BLaER1 (cell line): ENCODE measurements at regions not wholly inside any gene's neighbourhood (a gene's known extent, or its start where the extent isn't known, plus 50 kb on each side); places are given as distances from the start of the nearest gene placed in this dataset.

Source experiments
- H3K27ac ChIP-seq: shearing (Covaris generic); formaldehyde crosslinking; 2 replicates; pipeline ENCODE4 v1.8.1; 2022
- H3K27me3 ChIP-seq: shearing (Covaris generic); formaldehyde crosslinking; 2 replicates; pipeline ENCODE4 v1.8.1; 2022
- H3K36me3 ChIP-seq: shearing (Covaris generic); formaldehyde crosslinking; 2 replicates; pipeline ENCODE4 v1.8.1; 2022
- H3K4me1 ChIP-seq: shearing (Covaris generic); formaldehyde crosslinking; 2 replicates; pipeline ENCODE4 v1.8.1; 2022
- H3K4me2 ChIP-seq: shearing (Covaris generic); formaldehyde crosslinking; 2 replicates; pipeline ENCODE4 v1.8.1; 2022
- H3K4me3 ChIP-seq: shearing (Covaris generic); formaldehyde crosslinking; 2 replicates; pipeline ENCODE4 v1.8.1; 2022
- H3K9ac ChIP-seq: shearing (Covaris generic); formaldehyde crosslinking; 2 replicates; pipeline ENCODE4 v1.8.1; 2022
- H3K9me3 ChIP-seq: shearing (Covaris generic); formaldehyde crosslinking; 2 replicates; pipeline ENCODE4 v1.8.1; 2022
- H4K20me1 ChIP-seq: shearing (Covaris generic); formaldehyde crosslinking; 2 replicates; pipeline ENCODE4 v1.8.1; 2022
- Cebpa-rat ChIP-seq: shearing (Covaris generic); IDR thresholded peaks from 2 replicates; pipeline ENCODE4 v1.8.1; 2022

DNA sequence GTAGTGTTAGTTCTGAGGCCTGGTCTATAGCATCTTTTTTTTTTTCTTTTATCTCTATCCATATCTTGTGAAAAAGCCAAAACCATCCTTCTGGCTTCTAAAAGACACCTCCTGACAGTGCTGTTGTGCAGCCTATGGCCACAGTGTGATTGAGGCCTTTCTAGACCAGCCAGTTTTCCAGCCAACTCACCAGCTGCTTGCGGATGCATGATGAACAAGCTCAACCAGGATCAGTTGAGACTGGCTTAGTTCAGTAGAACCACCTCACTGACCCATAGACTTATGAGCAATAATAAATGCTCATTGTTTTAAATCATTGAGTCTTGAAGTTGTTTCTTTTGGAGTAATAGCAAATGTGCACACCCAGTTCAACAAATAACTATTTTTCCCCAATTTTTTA lies 296.9 kb downstream of the FAM170A start:
- Histone ChIP-seq H3K4me3 (no peak overlapping the region), H3K4me2 (no peak overlapping the region), H3K27ac (no peak overlapping the region), H3K4me1 (no peaks in the 10 kb centered on the region), H3K36me3 (no peaks in the 10 kb centered on the region), H3K27me3 (no peaks in the 10 kb centered on the region), H3K9me3 (no peaks in the 10 kb centered on the region), H3K9ac (no peak overlapping the region), H4K20me1 (no peaks in the 10 kb centered on the region)
- no peak for TF ChIP-seq Cebpa-rat

DNA sequence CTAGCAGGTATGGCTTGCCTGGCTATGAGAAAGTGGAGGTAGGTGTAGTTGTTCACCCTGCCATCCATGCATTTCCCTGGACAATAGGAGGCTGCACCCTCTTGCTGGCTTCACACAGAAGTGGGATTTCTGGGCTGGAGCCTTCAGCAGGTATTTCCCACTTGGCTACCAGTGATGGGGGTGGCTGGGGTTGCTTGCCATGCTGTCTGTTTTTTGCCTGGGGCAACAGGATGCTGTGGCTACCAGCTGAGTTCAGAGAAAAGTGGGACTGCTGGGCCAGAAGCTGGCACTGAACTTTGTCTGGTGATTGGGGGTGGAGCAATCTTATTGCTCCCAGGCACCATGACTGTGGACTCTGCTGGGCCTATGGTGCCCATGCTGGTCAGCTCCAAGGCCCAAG lies 299.6 kb downstream of the FAM170A start:
- H3K4me2 ChIP-seq = no peak overlapping the region
- no peaks in the 10 kb centered on the region for H4K20me1 ChIP-seq
- no peak for TF ChIP-seq Cebpa-rat
- no peak overlapping the region for H3K4me3 ChIP-seq
- no peak overlapping the region for H3K27ac ChIP-seq
- no peaks in the 10 kb centered on the region for H3K9me3 ChIP-seq
- no peaks in the 10 kb centered on the region for H3K27me3 ChIP-seq
- no peaks in the 10 kb centered on the region for H3K4me1 ChIP-seq
- H3K9ac ChIP-seq = no peak overlapping the region
- H3K36me3 ChIP-seq = no peaks in the 10 kb centered on the region

DNA sequence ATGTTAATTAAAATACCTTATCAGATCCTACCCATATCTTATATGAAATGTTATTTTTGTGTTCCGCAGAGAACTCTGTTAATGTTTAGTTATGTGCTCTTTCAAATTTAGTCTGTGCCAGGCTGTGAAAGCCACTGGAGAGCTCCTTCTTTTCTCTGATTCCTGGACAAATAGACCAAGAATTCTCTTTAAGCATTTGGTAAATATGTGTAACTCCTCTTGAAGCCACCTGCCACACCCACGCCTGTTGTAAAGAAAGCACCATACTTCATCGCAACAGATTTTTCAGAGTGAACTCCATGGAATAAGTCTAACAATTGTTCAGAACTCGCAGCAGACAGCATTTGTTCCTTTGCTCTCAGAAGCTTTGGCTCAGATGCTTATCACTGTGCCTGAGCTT lies 301.1 kb downstream of the FAM170A start:
- H3K4me1 ChIP-seq = no peaks in the 10 kb centered on the region
- H3K27ac ChIP-seq = no peak overlapping the region
- H3K36me3 ChIP-seq = no peaks in the 10 kb centered on the region
- H4K20me1 ChIP-seq = no peaks in the 10 kb centered on the region
- TF ChIP-seq Cebpa-rat = no peak
- no peak overlapping the region for H3K9ac ChIP-seq
- H3K4me3 ChIP-seq = no peak overlapping the region
- no peaks in the 10 kb centered on the region for H3K9me3 ChIP-seq
- no peak overlapping the region for H3K4me2 ChIP-seq
- no peaks in the 10 kb centered on the region for H3K27me3 ChIP-seq

DNA sequence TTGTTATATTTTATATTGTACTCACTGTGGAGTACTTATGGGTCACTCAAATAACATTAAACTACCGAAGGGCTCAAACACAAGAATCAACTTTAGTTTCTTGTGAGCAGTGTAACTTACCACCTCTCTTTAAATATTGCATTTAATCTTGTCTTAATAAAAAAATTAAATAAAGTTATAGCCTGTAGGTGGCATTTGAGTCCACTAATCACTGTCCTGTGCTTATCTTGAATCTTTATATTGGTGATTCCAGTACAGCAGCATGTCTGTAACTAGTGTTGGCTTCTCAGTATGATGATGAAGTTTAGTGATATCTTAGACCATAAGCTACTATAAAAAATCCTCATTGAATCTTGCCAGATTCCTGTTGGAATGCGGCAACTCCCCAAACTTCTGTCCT lies 313.8 kb downstream of the FAM170A start:
- Histone ChIP-seq H3K4me1 (no peaks in the 10 kb centered on the region), H3K36me3 (no peaks in the 10 kb centered on the region), H3K27me3 (no peaks in the 10 kb centered on the region), H3K9me3 (peaks cover 3% of the 10 kb centered on the region; the same call in 1 of the 2 replicates), H3K4me3 (no peak overlapping the region), H4K20me1 (no peaks in the 10 kb centered on the region), H3K4me2 (no peak overlapping the region), H3K27ac (no peak overlapping the region), H3K9ac (no peak overlapping the region)
- no peak for TF ChIP-seq Cebpa-rat

DNA sequence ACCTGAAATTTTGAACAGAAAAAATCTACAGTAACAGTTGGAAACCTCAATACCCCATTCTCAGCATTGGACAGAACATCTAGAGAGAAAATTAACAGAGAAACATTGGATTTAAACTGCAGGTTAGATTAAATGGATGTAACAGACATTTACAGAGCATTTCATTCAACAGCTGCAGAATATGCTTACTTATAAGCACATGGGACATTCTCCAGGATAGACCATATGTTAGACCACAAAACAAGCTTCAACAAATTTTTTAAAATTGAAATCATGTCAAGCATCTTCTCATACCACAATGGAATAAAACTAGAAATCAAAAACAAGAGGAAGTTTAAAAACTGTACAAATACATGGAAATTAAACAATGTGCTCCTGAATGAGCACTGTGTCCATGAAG lies 316.3 kb downstream of the FAM170A start:
- no peak for TF ChIP-seq Cebpa-rat
- Histone ChIP-seq H3K9ac (no peak overlapping the region), H3K4me1 (no peaks in the 10 kb centered on the region), H3K9me3 (no peaks in the 10 kb centered on the region), H3K4me3 (no peak overlapping the region), H3K27ac (no peak overlapping the region), H3K27me3 (no peaks in the 10 kb centered on the region), H3K4me2 (no peak overlapping the region), H3K36me3 (no peaks in the 10 kb centered on the region), H4K20me1 (no peaks in the 10 kb centered on the region)

DNA sequence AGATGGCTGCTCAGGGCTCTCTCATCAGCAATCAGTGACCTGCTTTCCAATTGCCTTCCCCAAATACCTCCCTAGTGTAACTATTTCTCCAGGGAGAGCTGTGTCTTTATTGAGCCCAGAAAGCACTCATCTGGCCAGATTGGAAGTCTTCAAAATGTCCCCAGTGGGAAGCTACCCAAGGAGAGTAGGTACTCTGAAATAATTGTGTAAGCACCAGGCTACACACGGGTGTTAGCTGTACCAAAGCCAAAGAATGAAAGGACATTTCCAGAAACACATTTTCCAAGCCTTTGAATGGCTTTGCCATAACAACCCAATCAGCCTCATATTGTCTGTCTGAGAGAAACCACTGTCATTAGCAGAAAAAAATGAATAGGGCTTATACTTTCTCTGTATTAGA lies 318.8 kb downstream of the FAM170A start:
- no peak for TF ChIP-seq Cebpa-rat
- Histone ChIP-seq H4K20me1 (no peaks in the 10 kb centered on the region), H3K9ac (no peak overlapping the region), H3K27ac (no peak overlapping the region), H3K4me3 (no peak overlapping the region), H3K27me3 (no peaks in the 10 kb centered on the region), H3K9me3 (no peaks in the 10 kb centered on the region), H3K4me1 (no peaks in the 10 kb centered on the region), H3K36me3 (no peaks in the 10 kb centered on the region), H3K4me2 (no peak overlapping the region)

DNA sequence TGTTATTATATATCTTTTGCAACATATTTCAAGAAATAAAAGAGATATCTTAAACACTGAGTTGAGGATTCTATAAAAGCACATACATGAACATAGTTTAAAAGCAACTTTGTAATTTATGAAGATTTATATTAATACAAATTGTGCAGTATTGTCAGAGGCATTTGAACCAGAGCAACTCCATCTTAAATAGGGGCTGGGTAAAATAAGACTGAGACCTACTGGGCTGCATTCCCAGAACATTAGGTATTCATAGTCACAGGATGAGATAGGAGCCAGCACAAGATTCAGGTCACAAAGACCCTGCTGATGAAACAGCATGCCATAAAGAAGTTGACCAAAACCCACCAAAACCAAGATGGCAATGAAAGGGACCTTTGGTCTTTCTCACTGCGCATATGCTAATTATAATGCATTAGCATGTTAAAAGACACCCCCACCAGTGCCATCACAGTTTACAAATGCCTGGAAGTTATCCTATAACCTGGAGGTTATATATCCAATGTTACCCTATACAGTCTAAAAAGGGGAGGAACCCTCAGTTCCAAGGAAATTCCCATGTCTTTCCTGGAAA lies 320.2 kb downstream of the FAM170A start:
- Histone ChIP-seq H3K27me3 (no peaks in the 10 kb centered on the region), H4K20me1 (no peaks in the 10 kb centered on the region), H3K27ac (no peak overlapping the region), H3K9me3 (no peaks in the 10 kb centered on the region), H3K4me2 (no peak overlapping the region), H3K4me1 (no peaks in the 10 kb centered on the region), H3K4me3 (no peak overlapping the region), H3K36me3 (no peaks in the 10 kb centered on the region), H3K9ac (no peak overlapping the region)
- no peak for TF ChIP-seq Cebpa-rat

DNA sequence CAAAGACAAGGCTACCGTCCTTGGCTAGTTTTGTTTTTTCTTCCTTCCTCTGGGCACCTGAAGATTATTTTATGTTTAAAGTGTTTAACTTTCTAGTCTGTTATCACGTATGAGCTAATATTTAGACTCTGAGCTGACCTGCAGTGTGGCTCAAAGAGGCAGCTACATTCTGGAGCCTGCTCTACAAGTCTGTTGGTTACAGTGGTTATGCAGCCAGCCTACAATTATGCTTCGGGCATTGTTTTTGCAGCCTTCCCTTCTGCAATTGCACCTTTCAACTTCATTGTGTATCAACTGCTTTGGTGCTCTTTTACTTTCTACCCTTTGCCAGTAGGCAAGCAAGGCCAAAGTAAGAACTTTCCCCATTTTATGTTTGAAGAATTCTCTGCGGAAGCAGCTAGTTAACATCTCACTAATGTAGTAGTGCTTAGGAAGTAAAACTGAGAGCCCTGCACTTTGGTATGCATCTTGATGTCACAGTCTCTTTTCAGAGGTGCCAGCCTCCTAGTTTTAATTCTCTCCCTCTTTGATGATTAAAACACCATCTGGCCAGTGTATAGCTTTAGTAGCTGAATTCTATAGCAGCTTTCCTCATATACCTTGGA lies 322.1 kb downstream of the FAM170A start:
- H3K27ac ChIP-seq = no peak overlapping the region
- no peak overlapping the region for H3K9ac ChIP-seq
- no peaks in the 10 kb centered on the region for H3K4me1 ChIP-seq
- H4K20me1 ChIP-seq = no peaks in the 10 kb centered on the region
- H3K4me3 ChIP-seq = no peak overlapping the region
- no peak overlapping the region for H3K4me2 ChIP-seq
- H3K36me3 ChIP-seq = no peaks in the 10 kb centered on the region
- no peaks in the 10 kb centered on the region for H3K9me3 ChIP-seq
- H3K27me3 ChIP-seq = no peaks in the 10 kb centered on the region
- no peak for TF ChIP-seq Cebpa-rat

DNA sequence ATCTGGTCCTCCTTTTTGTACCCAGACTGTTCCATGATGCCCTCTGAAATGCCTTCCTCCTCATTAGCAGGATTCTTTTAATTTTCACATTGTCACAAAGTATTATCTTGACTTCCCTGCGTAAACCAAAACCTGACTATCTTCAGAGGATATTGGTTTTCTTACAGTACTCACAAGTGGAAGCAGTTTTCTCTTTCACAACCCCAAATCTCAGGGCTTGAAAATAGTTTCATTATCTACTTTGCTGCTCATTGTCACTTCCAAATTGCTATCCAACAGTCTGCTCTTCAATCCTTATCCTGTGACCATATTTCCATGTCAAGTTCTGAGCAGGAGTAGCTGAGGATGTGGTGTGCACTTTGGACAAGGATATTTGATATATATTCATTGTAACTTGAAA lies 324.1 kb downstream of the FAM170A start:
- Histone ChIP-seq H3K4me1 (no peaks in the 10 kb centered on the region), H3K27me3 (no peaks in the 10 kb centered on the region), H3K4me2 (no peak overlapping the region), H3K9me3 (no peaks in the 10 kb centered on the region), H3K36me3 (no peaks in the 10 kb centered on the region), H3K9ac (no peak overlapping the region), H4K20me1 (no peaks in the 10 kb centered on the region), H3K4me3 (no peak overlapping the region), H3K27ac (no peak overlapping the region)
- no peak for TF ChIP-seq Cebpa-rat

DNA sequence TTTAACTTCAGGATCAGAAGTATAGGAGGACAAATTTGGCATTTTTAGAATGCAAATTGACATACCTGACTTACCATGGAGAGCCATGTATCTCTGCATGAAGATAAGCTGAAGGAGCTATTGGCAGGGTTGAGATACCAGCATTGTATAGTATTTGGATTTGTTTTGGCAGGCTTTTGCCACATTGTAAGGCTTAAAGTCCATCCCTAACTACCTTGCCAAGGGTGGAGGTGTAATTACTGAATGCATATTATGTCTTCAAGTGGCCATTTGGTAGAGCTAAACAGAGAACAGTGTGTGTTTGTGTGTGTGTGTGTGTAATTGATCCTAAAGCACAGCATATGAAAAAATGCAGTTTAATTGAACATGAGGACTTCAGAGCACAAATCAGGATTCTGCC lies 324.7 kb downstream of the FAM170A start:
- H3K36me3 ChIP-seq = no peaks in the 10 kb centered on the region
- no peak overlapping the region for H3K4me3 ChIP-seq
- no peaks in the 10 kb centered on the region for H4K20me1 ChIP-seq
- TF ChIP-seq Cebpa-rat = no peak
- H3K4me2 ChIP-seq = no peak overlapping the region
- H3K27ac ChIP-seq = no peak overlapping the region
- no peaks in the 10 kb centered on the region for H3K9me3 ChIP-seq
- H3K27me3 ChIP-seq = no peaks in the 10 kb centered on the region
- H3K4me1 ChIP-seq = no peaks in the 10 kb centered on the region
- H3K9ac ChIP-seq = no peak overlapping the region

DNA sequence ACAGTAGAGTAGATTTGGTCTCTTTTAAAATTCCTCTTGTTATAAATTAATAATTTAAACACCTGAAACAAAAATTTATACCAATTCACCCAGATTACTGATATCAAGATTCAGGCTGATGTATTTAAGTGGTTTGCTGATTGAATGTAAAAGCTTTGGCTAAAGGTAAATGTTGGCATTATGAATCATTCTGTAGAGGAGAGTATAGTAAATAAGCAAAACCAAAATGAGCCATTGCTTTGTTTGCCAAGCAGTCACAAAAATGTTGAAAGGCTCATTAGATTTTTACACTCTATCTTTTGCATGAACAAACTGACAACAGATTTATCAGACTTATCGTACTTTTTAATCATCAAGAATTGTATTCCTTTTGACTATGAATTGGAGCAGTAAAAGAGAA lies 332.6 kb downstream of the FAM170A start:
- Histone ChIP-seq H3K4me1 (no peaks in the 10 kb centered on the region), H3K27ac (no peak overlapping the region), H3K9me3 (no peaks in the 10 kb centered on the region), H3K36me3 (no peaks in the 10 kb centered on the region), H4K20me1 (no peaks in the 10 kb centered on the region), H3K4me2 (no peak overlapping the region), H3K4me3 (no peak overlapping the region), H3K27me3 (no peaks in the 10 kb centered on the region), H3K9ac (no peak overlapping the region)
- no peak for TF ChIP-seq Cebpa-rat
